ENCODE measurements at regions not wholly inside any gene's neighbourhood (a gene's known extent, or its start where the extent isn't known, plus 50 kb on each side); places are given as distances from the start of the nearest gene placed in this dataset.

- no peak for TF ChIP-seq CTCF (IDR thresholded peaks at IDR 0.05)
- no peak for TF ChIP-seq POLR2A (IDR thresholded peaks at IDR 0.05; ENCODE audit: low read depth)
- TF ChIP-seq EP300 (IDR thresholded peaks at IDR 0.05), result no peak
- no peak for TF ChIP-seq POLR2AphosphoS5 (IDR thresholded peaks at IDR 0.05)
Measured at GRCh38 chr7:41579961-41580935, 122.6 kb downstream of the INHBA start.
